ENCODE measurements at regions not wholly inside any gene's neighbourhood (a gene's known extent, or its start where the extent isn't known, plus 50 kb on each side); places are given as distances from the start of the nearest gene placed in this dataset.

DNA sequence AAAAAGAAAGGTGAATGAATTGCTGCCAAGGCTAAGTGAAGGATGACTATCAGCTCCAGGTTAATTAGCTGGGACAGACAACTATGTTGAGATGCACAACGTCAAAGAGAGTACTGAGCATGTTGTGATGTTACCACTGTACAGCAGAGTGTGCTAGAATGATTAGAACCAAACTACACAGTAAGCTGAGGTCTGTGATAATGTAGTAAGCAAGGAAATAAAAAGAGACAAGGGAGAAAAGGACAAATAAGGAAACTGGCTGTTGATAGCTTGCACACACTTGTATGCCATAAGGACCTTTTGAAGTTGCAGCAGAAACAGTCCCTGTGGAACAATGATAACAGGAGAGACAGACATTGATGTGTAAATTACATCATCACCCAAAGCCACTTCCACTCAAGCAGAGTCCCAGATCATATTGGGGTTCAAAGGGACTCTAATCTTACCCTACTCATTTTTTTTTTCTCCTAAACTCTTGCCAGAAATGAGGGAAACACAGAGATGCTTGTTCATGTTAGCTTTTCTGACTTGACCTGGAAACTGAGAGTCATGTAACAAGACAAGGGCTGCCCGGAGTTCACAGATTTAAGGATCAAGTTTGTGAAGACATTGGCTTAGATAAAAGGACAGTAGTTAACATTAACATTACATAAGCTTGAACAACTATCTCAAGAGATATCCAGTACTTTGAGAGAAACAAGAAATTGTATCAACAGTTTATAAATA, 189.9 kb downstream of the CENPW start:
- DNase-seq = no peak

DNA sequence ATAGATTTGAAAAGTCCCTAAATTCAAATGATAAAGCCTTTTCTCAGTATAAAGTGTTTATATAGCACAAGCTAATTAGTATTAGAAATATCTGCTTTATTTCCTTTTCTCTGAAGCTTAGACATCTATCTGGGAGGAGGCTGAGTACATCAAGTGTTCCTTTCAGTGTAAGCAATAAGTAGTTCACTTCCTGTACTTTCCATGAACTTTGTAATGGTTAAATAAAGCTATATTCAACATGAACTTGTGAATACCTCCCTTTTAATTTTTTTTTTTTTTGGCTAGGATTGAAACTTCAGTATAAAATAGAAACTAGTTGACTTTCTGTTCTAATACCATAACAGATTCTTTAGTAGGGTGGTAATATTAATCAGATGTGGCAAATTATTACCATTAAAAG, 190.9 kb downstream of the CENPW start:
- no peak for DNase-seq

DNA sequence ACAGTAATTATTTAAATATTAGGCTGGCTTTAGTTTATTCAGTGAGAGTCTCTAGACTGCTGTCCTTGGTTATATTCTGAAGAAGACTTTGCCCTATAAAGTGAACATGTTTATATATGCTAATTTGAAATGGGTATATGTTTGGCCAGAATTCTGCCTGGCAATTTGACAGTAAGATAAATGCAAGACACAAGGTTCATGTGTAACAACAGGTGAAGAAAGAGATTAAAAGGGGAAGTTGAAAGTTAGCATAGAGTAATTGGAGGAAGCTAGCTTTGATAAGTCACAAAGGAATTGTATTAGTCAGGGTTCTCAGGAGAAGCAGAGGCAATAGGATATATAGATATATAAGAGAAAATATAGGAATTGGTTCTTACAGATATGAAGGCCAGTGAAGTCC, 191.4 kb downstream of the CENPW start:
- no peak for DNase-seq

DNA sequence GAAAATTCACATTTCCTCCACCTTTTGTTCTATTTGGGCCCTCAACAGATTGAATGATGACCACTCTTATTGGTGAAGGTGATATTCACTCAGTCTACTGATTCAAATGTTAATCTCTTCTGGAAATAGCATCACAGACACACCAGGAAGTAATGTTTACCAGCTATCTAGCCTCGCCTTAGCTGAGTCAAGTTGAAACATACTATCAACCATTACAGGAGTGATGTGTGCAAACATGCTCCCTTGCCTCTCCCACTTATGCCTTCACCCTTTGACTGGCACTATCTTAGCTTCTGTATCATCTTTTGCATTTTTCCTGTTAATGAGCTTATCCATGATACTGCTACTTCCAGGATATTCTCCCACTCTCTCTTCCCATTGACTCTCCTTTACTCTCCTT, 191.9 kb downstream of the CENPW start:
- DNase-seq = no peak

DNA sequence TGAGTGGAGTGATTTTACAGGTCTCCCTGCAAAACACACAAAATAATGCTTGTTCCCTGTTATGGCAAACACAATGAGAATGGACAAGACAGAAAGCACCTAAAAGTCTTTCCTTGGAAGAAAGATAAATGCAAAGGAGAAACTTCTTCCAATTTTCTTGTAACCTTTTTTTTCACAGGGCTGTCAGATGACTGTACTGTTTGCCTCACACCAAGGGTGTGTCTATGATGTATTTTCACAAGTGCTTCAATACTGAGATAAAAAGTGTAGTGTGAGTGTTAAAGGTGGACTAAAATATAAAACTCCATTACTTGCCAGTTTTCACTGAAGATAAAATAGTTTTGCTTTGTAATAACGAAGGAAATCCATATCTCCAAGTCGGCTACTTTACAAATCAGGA, 194.5 kb downstream of the CENPW start:
- no peak for DNase-seq

DNA sequence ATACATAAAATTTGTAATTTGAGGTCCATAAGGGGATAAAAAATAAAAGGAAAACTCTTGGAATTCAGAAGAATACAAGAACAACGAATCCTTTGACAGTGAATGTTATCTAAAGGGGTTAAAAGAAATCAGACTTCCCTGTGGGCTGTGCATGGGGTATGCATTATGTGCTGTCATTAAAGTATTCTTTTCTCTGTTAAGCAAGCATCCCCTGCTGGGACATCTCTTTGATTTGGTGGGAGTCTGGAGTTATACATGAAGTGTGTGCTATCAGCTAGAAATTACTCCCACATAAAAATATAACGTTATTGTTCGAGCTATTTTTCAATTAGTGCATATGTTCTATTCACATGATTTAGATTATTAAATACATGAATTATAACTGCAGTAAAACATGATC, 195.2 kb downstream of the CENPW start:
- no peak for DNase-seq

DNA sequence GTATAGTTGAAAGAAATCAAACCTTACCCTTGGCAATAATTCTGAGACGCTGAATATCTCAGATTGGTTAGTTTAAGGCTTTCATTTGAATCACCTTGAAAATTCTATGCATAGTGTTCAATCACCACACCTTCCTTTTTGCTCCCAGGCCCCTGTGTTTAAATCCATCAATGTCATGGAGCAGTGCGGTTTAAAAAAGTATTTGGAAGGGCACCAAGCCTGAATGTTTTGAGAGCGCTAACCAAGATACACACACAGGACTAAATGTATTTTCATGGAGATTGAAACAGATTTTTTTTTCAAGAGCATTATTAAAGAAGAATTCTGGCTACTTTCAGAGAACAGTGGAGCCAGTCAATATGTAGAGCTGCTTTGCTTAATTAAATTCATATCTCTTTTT, 195.7 kb downstream of the CENPW start:
- no peak for DNase-seq

DNA sequence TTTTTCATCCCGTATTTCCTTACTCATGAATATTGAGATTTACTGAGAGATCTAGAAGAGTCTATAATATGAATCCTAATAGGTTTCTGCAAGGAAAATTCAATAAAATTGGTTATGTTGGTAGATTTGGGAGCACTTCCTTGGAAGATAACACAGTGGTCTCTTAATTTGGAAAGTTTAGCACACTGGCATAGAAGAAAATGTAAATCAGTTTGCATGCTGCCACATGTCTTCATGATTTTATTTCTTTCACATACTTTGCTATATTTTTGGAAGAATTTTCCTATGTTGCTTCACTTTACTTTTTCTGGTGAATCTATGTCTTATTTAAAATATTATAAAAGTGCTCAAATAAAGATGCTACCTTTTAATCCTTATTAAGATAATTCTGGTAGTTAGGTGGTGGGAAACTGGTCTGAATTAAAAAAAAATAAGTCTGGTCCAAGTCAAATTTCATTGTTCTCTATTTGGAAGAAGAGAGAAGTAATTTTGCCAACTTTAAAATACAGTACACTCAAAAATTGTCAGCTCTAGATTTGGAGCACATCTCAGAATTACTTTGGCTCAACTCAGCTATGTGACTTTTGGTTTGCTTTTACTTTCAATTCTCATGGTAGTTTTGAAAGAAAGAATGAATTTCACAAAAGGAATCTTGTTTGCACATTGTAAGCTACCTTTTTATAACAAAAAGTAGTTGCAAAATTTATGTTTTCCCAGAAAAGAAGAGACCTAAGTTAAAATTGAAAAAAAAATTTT, 197.3 kb downstream of the CENPW start:
- no peak for DNase-seq

DNA sequence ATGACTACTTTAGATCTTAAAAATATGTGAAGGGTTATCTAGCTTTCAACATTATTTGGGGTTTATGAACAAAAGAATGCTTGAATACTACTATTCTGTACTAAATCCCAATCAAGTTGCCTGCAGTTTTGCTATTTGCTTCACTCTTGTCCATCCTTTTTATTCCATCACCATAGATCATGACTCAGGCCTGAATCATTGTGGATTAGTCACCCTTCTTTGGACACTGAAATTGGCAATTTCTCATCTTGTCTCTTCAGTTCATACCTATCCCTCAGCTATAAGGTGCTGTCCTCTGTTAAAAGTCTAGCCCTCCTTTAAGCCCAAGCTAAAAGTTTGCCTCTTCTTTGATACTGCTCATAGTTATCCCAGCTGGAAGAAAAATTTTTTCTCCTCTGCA, 199.1 kb downstream of the CENPW start:
- no peak for DNase-seq

DNA sequence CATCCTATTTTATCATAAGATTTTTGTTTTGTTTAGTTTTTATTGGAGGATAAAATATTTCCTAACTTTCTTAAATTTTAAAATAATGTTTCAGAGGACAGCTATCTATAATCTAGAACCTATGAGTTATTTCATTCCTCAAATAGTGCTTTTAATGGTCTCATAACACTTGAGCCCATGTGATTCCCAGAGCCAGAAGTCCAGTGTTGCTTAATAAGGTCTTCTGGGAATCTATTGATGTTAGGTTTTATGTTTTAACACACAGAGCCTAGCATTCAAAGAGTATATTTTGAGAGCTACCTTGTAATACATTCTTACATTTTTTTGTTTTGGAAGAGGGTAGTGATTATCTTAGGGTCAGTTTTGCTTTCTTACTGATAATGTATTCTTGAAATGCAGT, 200.2 kb downstream of the CENPW start:
- DNase-seq = no peak

DNA sequence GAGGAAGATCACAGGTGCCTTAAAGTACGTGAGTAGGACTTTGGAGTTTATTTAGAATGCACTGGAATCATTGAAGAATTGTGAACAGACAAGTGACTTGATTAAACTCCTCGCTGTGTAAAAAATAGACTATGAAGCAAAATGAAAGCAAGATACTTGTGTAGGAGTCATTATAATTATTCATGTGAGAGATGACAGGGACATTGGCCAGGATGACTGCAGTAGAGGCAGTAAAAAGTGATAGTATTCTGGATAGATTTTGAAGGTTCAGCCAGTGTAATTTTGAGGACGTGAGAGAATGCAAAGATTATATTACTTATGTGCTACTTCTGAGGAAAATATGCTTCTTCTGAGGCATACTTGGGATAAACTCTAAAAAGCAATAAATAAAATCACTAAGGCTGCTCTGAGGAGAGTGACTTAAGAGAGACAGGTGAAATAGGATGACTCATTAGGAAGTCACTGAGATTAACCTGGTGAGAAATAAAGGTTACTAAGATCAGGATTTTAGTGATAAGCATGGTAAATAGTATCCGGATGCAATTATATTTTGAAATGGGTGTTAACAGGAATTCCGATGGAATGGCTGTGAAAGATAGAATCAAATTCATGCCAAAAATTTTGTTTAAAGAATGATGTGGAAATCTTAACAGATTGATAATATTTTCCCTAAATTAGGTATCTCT, 202.0 kb downstream of the CENPW start:
- no peak for DNase-seq

DNA sequence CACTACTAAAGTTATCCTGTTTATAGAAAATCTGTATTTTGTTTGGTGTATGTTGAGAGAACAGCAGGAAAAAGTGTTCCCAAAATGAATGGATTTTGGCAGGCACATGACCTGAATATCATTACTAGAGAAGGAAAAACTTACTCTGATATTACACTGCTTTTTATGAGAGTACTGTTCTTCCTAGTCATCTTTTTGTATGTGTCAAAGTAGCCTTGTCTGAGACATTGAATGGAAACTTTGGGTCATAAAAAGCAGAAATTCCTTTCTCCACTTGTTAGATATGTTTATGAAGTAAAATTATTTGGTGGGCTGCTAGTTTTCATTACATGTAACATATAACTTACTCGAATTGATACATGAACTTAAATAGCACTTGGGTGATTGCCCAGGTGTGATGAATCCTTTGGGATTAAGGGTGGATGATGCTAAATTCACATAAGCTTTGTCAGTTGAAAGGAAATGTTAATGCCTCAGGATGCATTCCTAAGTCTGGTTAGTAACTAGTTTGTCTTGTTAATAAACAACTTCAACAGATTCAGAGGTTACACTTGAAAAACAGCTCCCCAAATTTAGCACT, 206.7 kb downstream of the CENPW start:
- DNase-seq = no peak

DNA sequence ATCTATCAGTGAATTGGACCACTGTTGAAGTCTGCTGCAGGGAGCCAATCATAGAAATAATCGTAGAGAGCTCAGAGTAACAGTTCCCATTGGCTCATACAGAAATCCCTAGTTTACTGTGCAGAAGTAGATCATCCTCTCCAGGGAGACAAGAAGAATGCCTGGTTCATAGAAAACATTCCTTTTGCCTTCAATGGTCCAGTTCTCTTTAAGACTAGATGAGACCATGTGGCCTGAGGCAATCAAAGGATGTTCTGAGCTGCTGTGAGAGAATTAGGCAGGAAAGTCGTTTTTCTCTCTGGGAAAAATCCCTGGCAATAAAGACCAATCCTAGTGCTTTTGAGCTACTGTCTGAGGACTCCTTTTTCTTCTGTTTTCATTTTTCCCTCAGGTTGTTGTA, 208.4 kb downstream of the CENPW start:
- no peak for DNase-seq

DNA sequence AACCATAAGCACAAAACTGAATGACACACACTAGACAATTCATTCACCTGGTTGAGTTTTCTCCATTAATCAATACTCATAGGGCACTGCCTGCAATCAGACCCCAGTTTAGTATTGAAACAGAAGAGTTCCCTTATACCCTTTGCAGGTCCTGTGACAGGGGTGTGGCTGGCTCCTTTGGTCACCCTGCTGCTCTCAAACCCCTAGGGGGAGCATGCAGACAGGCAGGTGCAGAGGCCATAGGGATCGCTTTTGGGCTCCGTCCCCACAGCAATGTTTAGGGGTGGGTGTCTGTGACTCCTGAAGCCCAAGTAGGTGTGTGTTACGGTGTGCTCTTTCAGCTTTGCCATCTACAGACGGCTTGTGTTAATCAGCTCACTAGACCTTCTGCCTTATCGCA, 210.4 kb downstream of the CENPW start:
- DNase-seq = no peak

DNA sequence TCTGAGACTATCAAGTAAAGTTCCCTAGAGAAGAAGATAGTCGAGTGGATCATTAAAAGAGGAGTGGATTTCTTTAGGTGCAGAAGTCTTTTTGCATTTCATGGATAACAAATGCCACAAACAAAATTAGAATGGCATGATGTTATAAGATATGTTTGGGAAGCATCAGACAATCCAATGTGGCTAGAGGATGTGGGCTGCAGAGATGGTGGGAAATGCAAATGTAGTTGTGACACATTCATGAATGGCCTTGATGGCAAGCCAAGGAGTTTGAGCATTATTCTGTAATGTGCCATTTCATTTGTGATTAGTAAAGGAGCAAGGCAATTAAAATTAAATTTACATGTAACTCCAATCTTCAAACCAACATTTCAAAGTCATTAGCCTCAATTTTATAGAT, 211.9 kb downstream of the CENPW start:
- no peak for DNase-seq

DNA sequence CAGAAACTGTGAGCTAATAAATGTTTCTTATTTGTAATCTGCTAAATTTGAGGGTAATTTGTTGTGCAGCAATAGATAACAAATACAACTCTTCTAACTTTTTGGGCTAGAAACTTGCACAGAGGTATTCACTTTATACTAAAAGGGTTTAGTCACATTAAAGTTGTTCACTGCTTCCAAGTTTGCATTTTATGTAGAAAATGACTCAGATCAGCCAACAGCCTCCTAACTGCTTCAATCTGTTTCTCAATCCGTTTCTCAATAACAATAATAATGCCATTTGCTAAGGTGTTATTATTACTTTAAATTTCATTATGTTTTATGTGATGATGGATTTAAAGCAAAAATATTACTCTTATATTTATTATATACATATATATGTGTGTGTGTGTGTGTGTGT, 213.9 kb downstream of the CENPW start:
- DNase-seq = no peak

DNA sequence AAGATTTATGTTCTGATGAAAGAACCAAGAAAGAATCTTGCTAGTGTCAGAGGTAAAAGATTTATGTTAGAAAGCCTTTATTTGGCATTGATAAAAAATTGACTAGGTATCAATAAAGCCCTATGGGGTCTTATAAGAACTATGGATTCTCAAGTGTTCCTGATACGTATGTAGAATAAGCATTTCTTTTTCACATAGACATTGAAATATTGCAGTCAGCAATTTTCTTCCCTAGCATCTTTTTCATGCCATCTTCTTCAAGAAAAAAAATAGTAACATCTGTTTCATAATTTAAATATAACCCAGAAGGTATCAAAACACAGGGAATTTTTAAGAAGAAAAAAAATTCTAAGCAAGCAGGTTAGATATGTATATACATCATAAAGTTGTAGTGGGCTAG, 230.6 kb downstream of the CENPW start:
- DNase-seq = no peak

DNA sequence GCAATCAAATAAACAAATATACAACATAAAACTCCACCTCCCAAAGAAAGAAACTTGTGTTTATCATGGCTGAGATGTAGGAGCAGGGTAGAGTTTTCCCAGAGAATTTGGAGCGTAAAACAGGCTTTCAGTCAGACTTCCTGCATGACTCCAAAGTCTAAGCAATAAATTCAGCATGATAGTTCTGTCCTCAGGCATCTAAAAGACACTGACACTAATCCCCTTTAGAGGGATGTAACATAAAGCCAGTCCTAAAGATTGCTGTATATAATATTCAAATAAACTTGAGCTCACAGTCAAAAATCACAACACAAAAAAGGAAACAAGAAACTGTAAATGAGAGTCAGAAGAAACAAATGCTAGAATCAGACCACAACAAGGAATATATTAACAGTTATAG, 234.4 kb downstream of the CENPW start:
- no peak for DNase-seq

DNA sequence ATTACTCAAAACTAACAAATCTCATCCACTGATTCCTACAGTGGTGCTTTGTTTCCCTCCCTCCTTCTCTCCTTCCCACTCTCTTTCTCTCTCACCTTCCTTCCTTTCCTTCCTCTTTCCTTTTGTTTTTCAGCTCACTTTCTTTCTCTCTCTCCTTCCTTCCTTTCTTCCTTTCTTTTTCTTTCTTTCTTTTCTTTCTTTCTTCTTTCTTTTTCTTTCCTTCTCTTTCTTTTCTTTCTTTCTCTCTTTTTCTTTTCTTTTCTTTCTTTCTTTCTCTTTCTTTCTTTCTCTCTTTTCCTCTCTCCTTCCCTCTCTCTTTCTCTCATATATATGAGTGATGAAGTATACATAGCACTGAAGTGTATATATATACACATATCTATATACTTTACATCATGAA, 241.4 kb downstream of the CENPW start:
- no peak for DNase-seq

DNA sequence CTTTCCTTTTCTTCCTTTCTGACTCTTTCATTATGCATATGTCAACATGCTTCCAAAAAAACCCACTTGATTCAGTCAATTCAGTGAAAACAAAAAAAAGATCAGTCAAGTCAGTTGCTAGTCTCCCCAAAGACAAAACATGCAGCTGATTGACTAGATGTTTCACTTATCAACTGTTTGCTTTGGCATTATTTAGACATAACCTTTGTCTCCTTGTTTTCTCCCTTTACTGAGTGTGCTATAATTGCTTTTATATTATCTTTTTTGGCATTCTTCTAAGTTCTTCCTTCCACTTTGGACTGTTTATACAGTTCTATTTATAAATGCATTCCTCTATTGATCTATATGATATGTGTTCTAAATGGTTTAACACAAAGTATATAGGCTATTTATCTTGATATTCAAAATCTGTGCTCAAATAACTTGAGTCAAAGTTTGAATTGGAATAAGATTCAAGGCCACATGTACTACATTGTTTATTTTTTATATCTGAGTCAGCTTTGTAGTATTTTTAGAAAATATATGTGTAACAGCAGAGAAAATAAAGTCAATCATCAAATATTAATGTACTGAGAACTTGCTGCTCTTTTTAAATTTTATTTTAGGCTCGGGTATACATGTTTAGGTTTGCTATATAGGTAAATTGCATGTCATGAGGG, 260.5 kb downstream of the CENPW start:
- DNase-seq = no peak

DNA sequence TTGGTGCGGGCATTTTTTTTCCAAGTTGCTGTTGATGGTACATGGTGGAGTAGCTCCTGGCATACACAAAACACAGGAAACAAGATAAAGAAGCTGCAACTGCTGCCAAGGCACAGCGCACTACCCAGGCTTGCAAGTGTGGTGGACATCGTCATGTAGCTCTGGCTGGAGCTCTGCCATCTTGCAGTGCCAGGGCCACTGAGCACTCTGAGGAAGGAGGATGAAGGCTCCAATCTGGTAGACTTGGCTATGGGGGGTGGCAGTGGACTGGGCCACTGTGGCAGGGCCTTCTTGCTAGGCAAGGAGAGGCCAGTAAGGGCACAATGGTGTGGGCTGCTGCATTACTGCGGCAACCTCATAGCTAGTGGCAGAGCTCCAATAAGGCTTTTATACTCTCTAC, 263.5 kb downstream of the CENPW start:
- no peak for DNase-seq

DNA sequence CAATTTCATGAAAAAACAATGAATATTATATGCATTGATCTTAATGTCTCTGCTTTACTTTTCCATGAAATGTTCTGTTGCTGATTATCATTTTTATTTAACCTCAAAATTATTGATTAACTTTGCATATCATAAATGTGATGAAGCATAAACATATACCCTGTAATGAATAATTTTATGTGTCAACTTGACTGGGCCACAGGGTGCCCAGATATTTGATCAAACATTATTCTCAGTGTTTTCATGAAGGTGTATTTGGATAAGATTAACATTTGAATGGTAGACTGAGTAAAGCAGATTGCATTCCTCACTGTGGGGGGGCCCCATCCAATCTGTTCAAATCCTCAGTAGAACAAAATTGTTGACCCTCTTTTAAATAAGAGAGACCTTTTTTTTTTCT, 265.2 kb downstream of the CENPW start:
- no peak for DNase-seq

DNA sequence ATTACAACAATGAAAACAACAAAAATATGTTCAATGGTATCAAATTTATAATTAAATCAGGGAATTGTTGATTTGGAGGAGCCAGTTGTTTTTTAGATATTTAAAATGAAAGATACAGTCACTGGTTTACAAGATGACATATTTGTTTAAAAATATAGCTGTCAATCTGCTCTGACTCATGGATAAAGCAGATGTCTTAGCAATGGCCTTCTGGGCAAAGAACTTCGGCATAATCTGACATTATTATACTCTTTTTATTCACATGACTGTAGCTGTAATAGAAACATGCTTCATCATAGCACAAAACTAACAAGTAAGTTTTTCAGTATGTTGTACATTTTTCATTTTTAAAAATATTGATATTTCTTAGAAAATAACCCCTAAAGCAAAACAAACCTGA, 267.4 kb downstream of the CENPW start:
- DNase-seq = no peak

All from NCI-H1092 treated with DMSO at 0.1 percent for 48 hours (cell line).